GM12874 (cell line): ENCODE measurements at regions not wholly inside any gene's neighbourhood (a gene's known extent, or its start where the extent isn't known, plus 50 kb on each side); places are given as distances from the start of the nearest gene placed in this dataset.

Experiments used
- TF ChIP-seq, protein P1 (sequence below): IDR thresholded peaks from 2 replicates; pipeline ENCODE4 v1.5.1; 2011; ENCODE audit warnings: low read depth, mild to moderate bottlenecking, control low read depth, low read length, moderate library complexity; ENCODE audit not compliant: insufficient read depth

DNA sequence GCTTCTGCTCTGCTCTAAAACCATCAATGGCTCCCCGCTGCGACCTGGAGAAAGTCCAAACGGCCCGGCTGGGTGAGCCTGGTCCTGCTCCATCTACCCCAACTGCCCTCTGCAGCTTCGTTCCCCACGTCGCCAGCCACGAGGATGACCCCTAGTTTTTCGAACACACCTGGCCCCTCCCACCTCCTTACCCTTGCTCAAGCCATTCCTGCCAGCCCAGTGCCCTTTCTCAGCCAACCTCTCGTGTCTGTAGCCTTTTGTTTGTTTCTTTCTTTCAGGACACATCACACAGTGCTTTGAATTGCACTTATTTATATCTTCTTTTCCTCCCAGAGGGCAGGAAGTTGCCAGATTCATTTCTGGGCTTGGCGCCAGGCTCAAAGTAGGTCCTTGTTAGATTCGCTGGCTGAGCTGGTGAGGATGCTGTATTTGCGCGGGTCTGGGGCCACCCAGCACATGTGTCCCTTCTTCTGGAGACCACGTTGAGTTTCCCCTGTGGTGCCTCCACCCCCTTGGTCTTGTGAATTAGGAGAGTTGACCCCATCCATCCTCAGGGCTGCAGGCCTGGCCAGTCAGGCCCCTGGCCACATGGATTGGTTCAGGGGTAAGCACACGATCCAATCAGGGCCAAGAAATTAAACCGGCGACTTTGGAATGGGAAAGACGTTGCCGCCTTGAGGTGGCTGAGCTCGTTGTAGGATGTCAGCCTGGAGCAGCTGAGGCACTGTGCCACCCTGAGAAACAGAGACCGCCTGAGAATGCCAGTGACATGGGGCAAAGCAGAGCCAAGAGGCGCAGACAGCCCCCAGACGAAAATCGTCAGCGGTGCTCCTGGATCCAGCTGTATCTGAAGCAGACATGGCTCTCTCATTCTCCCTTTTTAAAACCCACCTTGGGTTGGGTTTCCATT, 156.0 kb downstream of the CEBPB start:
- TF ChIP-seq, protein P1, sequence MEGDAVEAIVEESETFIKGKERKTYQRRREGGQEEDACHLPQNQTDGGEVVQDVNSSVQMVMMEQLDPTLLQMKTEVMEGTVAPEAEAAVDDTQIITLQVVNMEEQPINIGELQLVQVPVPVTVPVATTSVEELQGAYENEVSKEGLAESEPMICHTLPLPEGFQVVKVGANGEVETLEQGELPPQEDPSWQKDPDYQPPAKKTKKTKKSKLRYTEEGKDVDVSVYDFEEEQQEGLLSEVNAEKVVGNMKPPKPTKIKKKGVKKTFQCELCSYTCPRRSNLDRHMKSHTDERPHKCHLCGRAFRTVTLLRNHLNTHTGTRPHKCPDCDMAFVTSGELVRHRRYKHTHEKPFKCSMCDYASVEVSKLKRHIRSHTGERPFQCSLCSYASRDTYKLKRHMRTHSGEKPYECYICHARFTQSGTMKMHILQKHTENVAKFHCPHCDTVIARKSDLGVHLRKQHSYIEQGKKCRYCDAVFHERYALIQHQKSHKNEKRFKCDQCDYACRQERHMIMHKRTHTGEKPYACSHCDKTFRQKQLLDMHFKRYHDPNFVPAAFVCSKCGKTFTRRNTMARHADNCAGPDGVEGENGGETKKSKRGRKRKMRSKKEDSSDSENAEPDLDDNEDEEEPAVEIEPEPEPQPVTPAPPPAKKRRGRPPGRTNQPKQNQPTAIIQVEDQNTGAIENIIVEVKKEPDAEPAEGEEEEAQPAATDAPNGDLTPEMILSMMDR: no peak

DNA sequence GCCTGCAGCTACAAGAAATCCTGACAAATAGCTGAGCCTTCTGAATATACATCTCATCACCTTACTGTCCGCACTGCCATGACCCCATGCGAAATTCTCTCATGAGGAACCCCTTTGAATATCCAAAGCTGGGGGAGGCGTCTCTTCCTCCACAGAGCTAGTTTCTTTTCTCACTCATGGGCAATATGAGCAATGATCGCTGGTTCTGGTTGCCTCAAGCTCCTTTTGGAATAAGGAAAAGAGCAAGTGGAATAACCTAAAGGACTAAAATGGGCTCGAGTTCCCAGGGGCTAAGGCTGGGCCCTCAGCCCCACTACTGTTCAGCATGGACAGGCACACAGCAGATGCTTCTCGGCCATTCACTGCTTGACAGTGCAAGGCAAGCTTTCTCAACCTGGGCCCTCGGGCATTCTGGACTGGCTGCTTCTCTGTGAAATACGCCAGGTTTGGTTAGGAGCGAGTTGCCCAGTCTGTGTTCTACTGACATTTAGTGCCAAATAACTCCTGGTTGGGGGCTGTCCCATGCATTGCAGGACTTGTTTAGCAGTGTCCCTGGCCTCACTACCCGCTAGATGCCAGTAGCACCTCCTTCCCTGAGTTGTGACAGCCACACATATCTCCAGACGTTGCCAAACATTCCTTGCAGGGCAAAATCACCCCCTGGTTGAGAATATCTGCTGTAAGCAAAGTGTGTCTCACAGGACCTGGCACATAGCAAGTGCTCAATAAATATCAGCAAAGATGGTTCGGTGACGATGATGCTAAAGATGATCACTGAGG, 156.8 kb downstream of the CEBPB start:
- TF ChIP-seq, protein P1: no peak

DNA sequence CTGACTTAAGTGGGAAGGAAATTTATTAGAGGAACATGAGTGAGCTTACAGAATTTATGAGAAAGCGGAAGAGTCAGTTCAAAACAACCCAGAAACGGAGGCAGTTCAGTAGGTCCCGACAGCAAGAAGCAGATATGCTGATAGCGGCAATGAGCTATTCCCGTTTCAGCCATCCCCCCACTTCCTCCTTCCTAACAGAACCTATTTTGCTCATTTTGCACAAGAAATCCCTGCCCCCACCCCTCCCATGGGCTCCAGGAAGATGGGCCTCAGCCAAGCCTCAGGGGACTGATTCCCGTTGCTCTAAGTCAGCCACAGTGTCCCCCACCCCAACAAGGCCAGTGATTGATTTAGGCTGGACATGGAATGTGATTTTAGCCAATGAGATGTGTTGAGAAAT, 157.5 kb downstream of the CEBPB start:
- TF ChIP-seq, protein P1: no peak

DNA sequence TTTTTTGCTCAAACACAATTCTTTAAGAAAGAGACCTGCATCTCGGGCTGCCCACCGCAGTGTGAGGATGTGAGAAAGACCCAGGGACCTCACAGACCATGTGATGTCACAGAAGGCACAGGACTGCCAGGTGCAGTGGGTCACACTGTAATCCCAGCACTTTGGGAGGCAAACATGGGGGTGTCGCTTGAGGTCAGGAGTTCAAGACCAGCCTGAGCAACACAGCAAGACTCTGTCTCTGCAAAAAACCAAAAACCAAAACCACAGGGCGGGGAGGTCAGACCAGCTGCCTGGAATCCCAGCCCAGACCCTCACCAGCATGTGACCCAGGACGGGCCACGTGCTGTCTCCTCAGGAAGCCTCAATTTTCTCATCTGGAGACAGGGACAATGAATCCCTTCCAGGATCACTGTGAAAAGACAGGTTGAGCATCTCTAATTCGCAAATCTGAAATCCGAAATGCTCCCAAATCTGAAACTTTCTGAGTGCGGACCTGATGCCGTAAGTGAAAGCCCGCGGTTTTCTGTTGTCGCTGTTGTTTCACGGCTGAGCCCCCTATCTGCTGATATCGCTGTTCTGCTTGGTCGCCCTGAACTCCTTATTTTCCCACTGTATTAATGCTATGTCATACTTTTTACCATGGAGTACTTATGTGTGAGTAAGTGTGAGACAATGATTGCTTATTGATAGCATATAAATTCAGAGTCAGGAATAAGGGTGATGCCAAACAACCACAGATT, 159.5 kb upstream of the PTPN1 start:
- TF ChIP-seq, protein P1: no peak

DNA sequence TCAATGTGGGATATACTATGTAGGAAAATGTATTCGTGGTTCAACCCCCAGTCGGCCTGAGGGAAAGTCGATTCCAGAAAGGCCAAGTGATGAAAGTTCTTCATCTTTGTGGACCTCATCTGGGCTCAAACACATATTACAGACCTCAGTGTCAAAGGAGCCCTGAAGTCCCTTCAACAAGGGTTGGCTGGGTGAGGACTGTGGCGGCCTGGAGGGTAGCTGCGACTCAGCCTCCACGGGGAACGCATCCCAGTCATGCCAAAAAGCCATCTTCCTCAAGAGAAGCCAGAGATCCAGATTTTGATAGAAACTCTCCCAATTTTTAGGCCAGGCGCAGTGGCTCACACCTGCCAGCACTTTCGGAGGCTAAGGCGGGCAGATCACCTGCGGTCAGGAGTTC, 158.6 kb upstream of the PTPN1 start:
- TF ChIP-seq, protein P1: no peak

DNA sequence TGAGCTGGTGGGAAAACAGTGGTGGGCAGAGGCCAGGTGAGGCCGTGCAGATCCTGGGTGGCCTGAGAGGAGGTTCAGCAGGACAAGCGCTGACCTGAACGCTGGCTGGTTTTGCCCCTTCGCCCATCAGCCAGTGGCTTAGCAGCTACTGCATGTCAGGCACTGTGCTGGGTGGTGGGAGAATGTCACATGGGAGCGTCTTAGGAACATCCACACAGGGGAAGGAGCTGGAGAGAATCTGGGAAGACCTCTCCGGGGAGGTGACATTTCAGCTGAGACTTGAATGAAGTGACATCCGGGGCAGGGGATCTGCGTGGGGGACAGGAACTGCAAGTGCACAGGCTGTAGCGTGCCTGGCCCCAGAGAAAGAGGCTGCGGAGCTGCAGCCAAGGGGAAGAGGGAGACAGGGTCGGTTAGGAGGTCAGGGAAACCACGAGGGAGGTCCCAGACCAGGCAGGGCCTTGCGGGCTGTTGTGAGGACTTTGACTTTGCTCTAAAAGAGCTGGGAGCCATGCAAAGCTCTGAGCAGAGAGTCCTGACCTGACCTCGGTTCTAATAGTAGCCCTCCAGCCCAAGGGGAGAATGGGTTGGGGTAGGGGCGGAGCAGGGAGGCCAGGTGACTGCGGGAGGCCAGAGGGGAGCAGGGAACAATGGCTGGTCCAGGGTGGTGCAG, 156.8 kb upstream of the PTPN1 start:
- TF ChIP-seq, protein P1: no peak
